Kidney glomerular epithelial cell (primary cell): ENCODE measurements at regions not wholly inside any gene's neighbourhood (a gene's known extent, or its start where the extent isn't known, plus 50 kb on each side); places are given as distances from the start of the nearest gene placed in this dataset.
A peak's percentile ranks its signal among the peaks of the same experiment; 100 is the strongest.
"Not testable (repeated sequence)": the region's sequence is repeated elsewhere in the genome, so short reads cannot be mapped to it uniquely, and the experiment has no call there.

Source experiments
- DNase-seq: peaks from one replicate; lab custom pipeline; 2025; lab: John Stamatoyannopoulos, UW

GRCh38 chr7:35152059-35152458 lies 101.8 kb downstream of the TBX20 start:
- DNase-seq = not testable (repeated sequence)

DNA sequence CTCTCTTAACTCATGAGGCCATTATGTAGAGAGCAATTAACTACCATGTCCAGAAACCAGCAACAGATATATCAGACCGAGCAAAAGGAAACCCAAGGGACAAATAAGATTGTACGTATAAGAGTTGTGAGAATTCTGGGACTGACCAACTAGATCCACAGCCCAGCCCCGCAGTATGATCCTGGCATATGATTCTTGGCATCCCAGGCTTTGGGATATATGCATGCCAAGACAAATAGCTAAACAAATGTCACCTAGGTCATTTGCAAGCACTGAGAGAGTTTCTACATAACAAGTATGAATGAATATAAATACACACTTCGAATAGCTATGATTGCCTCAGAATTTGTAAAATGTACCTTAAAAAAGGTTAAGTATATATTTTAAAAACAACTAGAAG lies 105.9 kb downstream of the TBX20 start:
- DNase-seq = not testable (repeated sequence)

DNA sequence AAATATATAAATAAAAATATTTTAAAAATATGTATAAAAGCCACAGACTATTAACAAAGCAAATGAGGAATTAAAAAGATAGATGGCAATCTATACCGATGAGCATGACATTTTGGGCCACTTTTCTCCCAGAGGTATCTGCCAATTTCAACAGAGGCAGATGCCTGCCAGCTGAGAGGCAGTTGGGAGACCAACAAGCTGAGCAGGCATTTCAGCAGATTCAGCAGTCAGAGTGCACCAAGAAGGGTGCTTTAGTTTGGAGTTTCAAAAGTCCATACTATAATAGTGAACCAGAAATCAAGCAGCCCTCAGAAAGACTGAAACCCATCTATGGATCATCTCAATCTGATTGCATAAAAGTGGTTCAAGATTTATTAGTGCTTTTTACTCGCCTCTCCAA lies 104.8 kb upstream of the DPY19L1 start:
- not testable (repeated sequence) for DNase-seq

DNA sequence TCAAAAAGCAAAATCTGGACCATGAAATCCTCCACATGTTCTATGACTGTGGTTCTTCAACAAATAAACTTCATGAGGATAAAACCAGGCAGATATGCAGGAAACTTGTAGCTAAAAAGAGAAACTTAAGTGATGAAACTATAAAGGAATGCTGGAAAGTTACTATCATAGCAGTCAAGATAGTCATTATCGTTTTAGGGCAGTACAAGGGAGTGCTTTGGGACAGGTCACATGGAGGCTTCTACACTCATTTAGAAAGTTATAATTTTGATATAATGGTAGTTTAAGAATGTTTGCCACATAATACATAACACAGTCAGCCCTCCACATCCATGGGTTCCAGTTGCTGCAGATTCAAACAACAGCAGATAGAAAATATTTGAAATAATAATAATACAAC lies 102.0 kb upstream of the DPY19L1 start:
- not testable (repeated sequence) for DNase-seq

DNA sequence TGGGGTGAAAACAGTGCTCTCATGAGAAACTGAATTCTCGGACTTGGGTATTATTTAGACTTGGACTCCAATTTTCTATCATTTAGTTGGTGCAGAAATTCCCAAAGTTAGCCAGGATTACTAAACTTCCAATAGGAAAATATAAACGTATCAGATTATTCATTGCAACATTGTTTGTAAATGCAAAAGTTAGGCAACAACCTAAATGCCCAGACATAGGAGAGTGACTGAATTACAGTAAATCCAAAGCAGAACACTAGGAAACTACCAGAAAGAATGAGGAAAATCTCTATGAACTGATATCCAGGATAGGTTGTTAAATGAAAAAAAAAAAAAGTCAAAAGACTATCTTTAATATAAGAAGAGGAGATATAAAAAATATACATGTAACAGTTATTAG lies 96.2 kb upstream of the DPY19L1 start:
- DNase-seq = not testable (repeated sequence)

DNA sequence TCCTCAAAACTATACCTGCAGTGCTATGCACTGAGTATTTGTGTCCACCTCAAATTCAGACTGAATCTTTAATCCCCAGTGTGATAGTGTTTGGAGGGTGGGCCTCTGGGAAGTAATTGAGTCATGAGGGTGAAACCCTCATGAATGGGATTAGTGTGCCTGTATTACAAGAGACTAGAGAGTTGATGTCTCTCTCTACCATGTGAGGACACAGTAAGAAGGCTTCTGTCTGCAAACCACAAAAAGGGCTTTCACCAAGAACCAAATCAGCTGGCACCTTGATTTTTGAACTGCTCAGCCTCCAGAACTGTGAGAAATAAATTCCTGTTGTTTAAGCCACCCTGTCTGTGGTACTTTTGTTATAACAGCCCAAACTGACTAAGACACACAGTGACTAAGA lies 95.7 kb upstream of the DPY19L1 start:
- DNase-seq = not testable (repeated sequence)

DNA sequence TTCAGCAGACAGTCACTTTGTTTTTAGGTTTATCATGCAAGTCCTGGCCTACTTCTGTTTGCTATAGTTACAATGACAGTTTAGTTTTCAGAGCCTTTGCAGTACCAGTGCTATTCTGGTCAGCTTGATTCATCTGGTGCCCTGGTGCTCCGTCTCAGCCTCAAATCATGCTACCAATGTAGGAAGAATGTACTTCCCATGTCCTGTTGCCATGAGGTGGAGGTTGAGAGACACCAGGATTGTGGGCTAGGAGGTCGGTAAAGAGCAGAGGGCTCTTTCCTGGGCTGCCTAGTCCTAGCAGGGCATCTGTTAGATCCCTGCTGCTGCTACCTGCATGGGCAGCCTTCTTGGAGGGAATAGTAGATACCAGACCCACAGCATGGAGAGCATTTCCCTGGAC lies 91.4 kb upstream of the DPY19L1 start:
- not testable (repeated sequence) for DNase-seq

DNA sequence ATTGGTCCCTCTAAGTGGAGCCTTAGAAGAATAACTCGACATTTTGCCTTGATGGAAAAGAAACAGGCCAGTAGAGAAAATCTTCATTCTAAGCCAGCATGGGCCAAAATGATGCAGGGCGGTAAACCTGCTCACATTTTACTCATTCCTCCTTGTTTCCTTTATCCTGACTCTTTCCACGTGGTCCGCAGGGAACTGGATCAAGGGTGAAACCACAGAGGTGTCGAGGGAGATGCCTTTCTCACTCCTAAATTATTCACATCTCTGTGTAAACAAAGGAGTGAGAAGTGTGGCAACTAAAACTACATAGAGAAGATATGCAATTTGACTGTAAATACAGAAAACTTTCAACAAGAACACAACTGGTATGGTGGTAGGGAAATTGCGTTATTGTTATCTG lies 81.2 kb upstream of the DPY19L1 start:
- DNase-seq = not testable (repeated sequence)

DNA sequence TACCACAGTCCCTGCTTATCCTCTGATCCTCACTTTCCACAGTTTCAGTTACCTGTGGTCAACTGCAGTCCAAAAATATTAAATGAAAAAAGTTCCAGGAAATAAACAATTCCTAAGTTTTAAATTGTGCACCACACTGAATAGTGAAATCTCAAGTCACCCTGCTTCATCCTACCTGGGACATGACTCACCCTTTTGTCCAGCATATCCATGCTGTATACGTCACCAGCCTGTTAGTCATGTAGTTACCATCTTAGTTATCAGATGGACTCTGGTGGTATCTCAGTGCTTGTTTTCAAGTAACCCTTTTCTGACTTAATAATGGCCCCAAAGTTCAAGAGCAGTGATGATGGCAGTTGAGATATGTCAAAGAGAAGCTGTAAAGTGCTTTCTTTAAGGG lies 69.4 kb upstream of the DPY19L1 start:
- peak; percentile 3 for DNase-seq

GRCh38 chr7:35105511-35105910 lies 68.2 kb upstream of the DPY19L1 start:
- DNase-seq = not testable (repeated sequence)

DNA sequence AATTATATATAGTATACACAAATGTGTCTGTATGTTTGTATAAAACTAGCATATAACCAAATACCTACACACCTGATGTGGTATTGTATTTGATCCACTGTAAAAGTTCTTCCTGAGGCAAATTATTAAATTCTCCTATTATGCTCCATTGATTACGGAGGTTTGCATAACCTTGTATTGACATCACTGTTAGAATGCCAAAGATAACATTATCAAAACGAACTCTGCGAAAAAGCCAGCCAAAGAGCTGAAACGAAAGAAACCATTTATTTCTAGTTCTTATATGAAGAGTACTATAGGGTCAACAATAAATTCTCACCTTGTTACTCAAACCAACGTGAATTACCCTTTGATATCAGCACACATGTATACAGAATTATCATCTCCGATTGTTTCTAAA lies 65.6 kb upstream of the DPY19L1 start:
- not testable (repeated sequence) for DNase-seq

GRCh38 chr7:35092961-35093360 lies 55.7 kb upstream of the DPY19L1 start:
- DNase-seq = not testable (repeated sequence)
